Breast epithelium (tissue), 3 donors: ENCODE measurements at regions not wholly inside any gene's neighbourhood (a gene's known extent, or its start where the extent isn't known, plus 50 kb on each side); places are given as distances from the start of the nearest gene placed in this dataset.

Source experiments
- POLR2A ChIP-seq: fragments of 450-650 bp; IDR thresholded peaks from one replicate; pipeline ENCODE4 v1.6.1; 2016; ENCODE audit warnings: antibody characterized with exemption, mild to moderate bottlenecking, moderate library complexity
- POLR2AphosphoS5 ChIP-seq, 3 donors: sonication (generic); formaldehyde crosslinking; IDR thresholded peaks; one replicate each; pipeline ENCODE4 v1.6.1; 2017; ENCODE audit warnings: antibody characterized with exemption in 3 of 3
- TF ChIP-seq, protein P1 (sequence below), 3 donors: fragments of 450-650 bp; IDR thresholded peaks; one replicate each; pipeline ENCODE4 v1.5.1; 2016 to 2017; ENCODE audit warnings: antibody characterized with exemption in 3 of 3, mild to moderate bottlenecking in 3 of 3, moderate library complexity in 3 of 3

DNA sequence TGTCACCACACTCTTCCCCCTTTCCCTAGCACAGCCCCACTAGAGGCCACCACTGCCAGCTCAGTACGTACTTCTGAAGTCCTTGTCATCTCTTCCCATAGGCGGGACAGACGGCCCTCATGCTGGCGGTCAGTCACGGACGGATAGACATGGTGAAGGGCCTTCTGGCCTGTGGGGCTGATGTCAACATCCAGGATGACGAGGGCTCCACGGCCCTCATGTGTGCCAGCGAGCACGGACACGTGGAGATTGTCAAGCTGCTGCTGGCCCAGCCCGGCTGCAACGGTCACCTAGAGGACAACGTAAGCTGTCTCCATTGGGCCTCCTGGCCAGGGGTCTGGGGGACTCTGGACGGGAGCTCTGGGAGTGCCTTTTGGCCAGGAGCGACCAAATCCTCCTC lies 99.4 kb upstream of the DMRT1 start:
- TF ChIP-seq POLR2AphosphoS5 (IDR thresholded peaks at IDR 0.05), result no peak
- TF ChIP-seq, protein P1, sequence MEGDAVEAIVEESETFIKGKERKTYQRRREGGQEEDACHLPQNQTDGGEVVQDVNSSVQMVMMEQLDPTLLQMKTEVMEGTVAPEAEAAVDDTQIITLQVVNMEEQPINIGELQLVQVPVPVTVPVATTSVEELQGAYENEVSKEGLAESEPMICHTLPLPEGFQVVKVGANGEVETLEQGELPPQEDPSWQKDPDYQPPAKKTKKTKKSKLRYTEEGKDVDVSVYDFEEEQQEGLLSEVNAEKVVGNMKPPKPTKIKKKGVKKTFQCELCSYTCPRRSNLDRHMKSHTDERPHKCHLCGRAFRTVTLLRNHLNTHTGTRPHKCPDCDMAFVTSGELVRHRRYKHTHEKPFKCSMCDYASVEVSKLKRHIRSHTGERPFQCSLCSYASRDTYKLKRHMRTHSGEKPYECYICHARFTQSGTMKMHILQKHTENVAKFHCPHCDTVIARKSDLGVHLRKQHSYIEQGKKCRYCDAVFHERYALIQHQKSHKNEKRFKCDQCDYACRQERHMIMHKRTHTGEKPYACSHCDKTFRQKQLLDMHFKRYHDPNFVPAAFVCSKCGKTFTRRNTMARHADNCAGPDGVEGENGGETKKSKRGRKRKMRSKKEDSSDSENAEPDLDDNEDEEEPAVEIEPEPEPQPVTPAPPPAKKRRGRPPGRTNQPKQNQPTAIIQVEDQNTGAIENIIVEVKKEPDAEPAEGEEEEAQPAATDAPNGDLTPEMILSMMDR (IDR thresholded peaks at IDR 0.05), result no peak
- TF ChIP-seq POLR2A, result no peak
